ENCODE measurements at regions not wholly inside any gene's neighbourhood (a gene's known extent, or its start where the extent isn't known, plus 50 kb on each side); places are given as distances from the start of the nearest gene placed in this dataset.
"Not testable (repeated sequence)": the region's sequence is repeated elsewhere in the genome, so short reads cannot be mapped to it uniquely, and the experiment has no call there.

DNA sequence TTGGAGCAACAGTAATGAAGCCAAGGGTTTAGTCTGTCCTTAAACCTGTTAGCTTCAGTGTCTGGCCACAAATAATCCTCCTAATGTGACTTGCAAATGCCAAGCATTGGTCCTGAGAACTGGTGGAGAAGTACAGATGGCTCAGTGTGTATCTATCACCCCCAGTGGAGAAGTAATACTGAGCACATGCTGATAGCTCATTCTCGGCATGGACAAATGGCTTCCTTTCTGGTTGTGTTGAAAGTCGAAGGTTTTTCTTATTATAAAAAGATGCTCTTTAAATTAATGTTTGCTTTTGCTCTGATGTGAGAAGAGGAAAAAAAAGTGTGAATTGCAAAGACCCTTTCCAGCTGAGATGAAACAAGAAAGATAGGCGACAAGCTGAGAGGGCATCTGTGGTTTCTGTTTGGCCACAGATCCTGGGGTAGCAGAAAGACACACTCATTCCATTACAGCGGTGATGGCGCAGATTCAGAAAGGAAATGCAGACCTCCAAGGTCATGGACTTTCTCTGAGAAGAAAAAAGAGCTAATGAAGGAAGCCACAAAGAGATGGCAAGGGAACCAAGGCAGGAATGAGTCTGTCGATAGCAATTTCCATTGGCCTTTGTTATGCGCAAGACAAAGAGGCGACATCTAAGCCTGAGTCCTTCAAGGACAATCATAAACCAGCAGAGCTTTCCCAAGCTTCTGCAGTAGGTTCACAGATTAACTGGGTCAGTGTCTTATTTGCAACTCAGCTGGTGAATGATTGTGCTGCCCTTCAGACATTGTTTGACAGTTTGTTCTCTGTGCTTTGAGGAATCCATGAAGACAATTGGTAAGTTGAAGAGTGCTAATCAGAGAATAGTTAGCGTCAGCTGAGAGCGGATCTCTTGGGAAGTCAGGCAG, 155.5 kb upstream of the RGS6 start:
- H3K4me3 ChIP-seq (ENCODE audit: low read length), result no peak overlapping the region
- H3K9ac ChIP-seq (ENCODE audit: low read length), result no peak overlapping the region
- peaks cover 8% of the 10 kb centered on the region for H3K27me3 ChIP-seq (replicated peaks; ENCODE audit: control insufficient read depth, insufficient read depth, low read length)
- DNase-seq (ENCODE audit: low read depth), result no peak
- H3K36me3 ChIP-seq (ENCODE audit: control insufficient read depth, insufficient read depth, low read length, severe bottlenecking), result no peaks in the 10 kb centered on the region
- peaks cover 20% of the 10 kb centered on the region for H3K9me3 ChIP-seq (ENCODE audit: control insufficient read depth, low read length)
- no peaks in the 10 kb centered on the region for H3K4me1 ChIP-seq (ENCODE audit: control insufficient read depth, insufficient read depth, low read length)

DNA sequence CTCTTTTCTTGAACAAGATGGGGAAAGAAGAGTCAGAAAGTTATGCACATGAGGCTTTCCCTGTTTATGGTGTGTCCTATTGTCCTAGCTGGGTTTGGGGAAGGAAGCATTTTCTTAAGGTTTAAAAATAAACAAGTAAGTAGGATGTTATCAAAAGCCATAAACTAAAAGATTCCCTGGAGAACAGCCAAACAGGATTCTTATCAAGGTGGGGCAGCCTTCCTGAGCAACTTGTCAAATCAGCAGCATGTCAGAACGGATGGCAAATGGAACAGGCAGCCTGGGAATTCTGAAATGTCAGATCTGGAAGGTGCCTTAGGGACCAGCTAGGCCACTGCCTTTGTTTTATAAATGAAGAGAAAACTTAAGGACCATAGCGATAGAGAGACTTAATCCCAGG, 152.2 kb upstream of the RGS6 start:
- no peaks in the 10 kb centered on the region for H3K36me3 ChIP-seq (ENCODE audit: control insufficient read depth, insufficient read depth, low read length, severe bottlenecking)
- peaks cover 4% of the 10 kb centered on the region for H3K9me3 ChIP-seq (ENCODE audit: control insufficient read depth, low read length)
- no peaks in the 10 kb centered on the region for H3K4me1 ChIP-seq (ENCODE audit: control insufficient read depth, insufficient read depth, low read length)
- no peak for DNase-seq (ENCODE audit: low read depth)
- no peak overlapping the region for H3K4me3 ChIP-seq (ENCODE audit: low read length)
- H3K27me3 ChIP-seq (replicated peaks; ENCODE audit: control insufficient read depth, insufficient read depth, low read length), result peaks cover 8% of the 10 kb centered on the region
- no peak overlapping the region for H3K9ac ChIP-seq (ENCODE audit: low read length)

DNA sequence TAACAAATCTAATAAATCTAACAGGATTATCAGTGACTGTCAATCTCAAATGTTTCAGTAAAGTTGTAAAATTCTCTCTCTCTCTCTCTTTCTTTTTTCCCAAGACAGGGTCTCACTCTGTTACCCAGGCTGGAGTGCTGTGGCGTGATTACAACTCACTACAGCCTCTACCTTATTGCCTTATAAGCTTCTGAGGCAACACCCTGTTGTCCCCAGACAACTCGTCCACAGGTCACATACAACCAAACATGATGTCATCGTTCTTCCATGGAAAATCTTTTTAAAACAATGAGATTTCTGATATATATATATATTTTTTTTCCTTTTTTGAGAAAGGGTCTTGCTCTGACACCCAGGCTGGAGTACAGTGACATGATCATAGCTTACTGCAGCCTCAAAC, 151.4 kb upstream of the RGS6 start:
- Histone ChIP-seq H3K4me3 (ENCODE audit: low read length) (no peak overlapping the region), H3K4me1 (ENCODE audit: control insufficient read depth, insufficient read depth, low read length) (no peaks in the 10 kb centered on the region), H3K27me3 (replicated peaks; ENCODE audit: control insufficient read depth, insufficient read depth, low read length) (peaks cover 8% of the 10 kb centered on the region), H3K36me3 (ENCODE audit: control insufficient read depth, insufficient read depth, low read length, severe bottlenecking) (no peaks in the 10 kb centered on the region), H3K9ac (ENCODE audit: low read length) (no peak overlapping the region), H3K9me3 (ENCODE audit: control insufficient read depth, low read length) (peaks cover 4% of the 10 kb centered on the region)
- DNase-seq (ENCODE audit: low read depth), result no peak

DNA sequence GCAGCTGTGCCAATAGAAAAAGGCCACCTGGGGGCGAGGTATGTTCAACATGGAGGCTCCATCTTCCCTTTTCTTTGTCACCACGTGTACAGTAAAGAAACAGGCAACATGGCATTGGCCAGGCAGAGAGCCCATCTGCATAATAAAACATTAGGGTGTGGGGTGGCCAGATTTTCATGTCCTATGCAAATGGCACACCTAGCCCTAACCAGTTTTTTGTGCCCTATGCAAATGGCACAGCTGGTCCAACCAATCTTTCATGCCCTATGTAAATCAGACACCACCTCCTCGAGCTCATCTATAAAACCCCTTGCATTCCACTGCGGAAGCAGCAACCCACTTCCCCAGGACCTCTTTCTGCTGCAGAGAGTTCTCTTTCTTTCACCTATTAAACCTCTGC, 149.1 kb upstream of the RGS6 start:
- Histone ChIP-seq H3K9ac (ENCODE audit: low read length) (no peak overlapping the region), H3K9me3 (ENCODE audit: control insufficient read depth, low read length) (no peaks in the 10 kb centered on the region), H3K27me3 (replicated peaks; ENCODE audit: control insufficient read depth, insufficient read depth, low read length) (no peaks in the 10 kb centered on the region), H3K4me3 (ENCODE audit: low read length) (no peak overlapping the region), H3K4me1 (ENCODE audit: control insufficient read depth, insufficient read depth, low read length) (no peaks in the 10 kb centered on the region), H3K36me3 (ENCODE audit: control insufficient read depth, insufficient read depth, low read length, severe bottlenecking) (no peaks in the 10 kb centered on the region)
- DNase-seq (ENCODE audit: low read depth), result no peak

DNA sequence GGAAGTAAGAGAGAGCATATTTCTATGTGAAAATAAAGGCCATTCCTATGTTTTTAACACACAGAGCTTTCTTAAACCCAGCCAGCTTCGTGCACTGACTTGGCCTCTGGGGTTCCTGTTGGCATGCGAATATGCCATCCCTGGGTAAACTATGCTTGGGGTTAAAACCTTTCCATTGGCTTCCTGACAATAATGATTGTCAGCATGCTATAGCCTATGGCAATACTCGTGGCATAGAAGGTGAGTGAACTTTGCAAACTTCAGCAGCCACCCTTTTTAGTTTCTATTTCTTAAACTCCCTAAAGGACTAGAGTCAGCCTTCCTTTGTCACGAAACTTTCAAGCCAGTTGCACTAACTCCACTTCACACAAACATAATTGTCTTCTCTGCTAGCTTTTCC, 148.4 kb upstream of the RGS6 start:
- Histone ChIP-seq H3K9ac (ENCODE audit: low read length) (no peak overlapping the region), H3K4me3 (ENCODE audit: low read length) (no peak overlapping the region), H3K36me3 (ENCODE audit: control insufficient read depth, insufficient read depth, low read length, severe bottlenecking) (no peaks in the 10 kb centered on the region), H3K9me3 (ENCODE audit: control insufficient read depth, low read length) (no peaks in the 10 kb centered on the region), H3K27me3 (replicated peaks; ENCODE audit: control insufficient read depth, insufficient read depth, low read length) (no peaks in the 10 kb centered on the region), H3K4me1 (ENCODE audit: control insufficient read depth, insufficient read depth, low read length) (no peaks in the 10 kb centered on the region)
- DNase-seq (ENCODE audit: low read depth), result peak; percentile 50

DNA sequence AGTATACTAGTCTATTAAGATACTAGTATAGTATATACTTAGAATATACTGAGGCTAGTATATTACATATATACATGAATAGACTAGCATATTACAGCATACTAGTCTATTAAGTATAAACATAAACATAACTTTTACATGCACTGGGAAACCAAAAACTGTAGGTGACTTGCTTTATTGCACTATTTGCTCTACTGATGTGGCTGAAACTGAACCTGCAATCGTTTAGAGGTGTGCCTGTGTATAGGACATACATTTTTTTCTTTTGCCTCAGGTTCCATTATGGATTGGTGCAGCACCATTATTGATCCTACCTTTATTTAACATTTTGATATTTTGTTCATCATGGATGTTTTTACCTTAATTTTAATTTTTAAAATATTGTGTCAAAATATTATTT, 143.2 kb upstream of the RGS6 start:
- Histone ChIP-seq H3K4me1 (ENCODE audit: control insufficient read depth, insufficient read depth, low read length) (no peaks in the 10 kb centered on the region), H3K27me3 (replicated peaks; ENCODE audit: control insufficient read depth, insufficient read depth, low read length) (no peaks in the 10 kb centered on the region), H3K4me3 (ENCODE audit: low read length) (no peak overlapping the region), H3K36me3 (ENCODE audit: control insufficient read depth, insufficient read depth, low read length, severe bottlenecking) (no peaks in the 10 kb centered on the region), H3K9me3 (ENCODE audit: control insufficient read depth, low read length) (peaks cover 7% of the 10 kb centered on the region), H3K9ac (ENCODE audit: low read length) (no peak overlapping the region)
- no peak for DNase-seq (ENCODE audit: low read depth)

DNA sequence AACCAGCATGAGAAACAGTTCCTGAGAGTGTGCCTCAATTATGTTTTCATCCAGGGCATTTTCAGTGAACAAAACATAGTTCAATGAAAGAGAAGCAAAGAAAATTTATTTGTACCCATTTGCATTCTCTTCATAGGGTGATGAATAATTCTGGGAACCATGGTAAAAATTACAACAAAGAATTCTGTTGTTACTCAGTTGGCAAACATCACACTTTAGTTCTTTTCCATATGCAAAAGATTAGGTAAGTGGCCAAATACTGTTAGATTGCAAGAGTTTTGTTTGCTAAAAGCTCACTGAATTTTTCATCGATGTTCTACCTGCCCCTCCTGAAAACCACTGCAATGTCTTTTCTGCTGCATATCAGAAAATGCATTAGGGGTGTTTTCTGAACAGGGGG, 132.4 kb upstream of the RGS6 start:
- Histone ChIP-seq H3K27me3 (replicated peaks; ENCODE audit: control insufficient read depth, insufficient read depth, low read length) (no peaks in the 10 kb centered on the region), H3K4me3 (ENCODE audit: low read length) (no peak overlapping the region), H3K4me1 (ENCODE audit: control insufficient read depth, insufficient read depth, low read length) (no peaks in the 10 kb centered on the region), H3K9me3 (ENCODE audit: control insufficient read depth, low read length) (no peaks in the 10 kb centered on the region), H3K36me3 (ENCODE audit: control insufficient read depth, insufficient read depth, low read length, severe bottlenecking) (no peaks in the 10 kb centered on the region), H3K9ac (ENCODE audit: low read length) (no peak overlapping the region)
- DNase-seq (ENCODE audit: low read depth), result peak; percentile 40

DNA sequence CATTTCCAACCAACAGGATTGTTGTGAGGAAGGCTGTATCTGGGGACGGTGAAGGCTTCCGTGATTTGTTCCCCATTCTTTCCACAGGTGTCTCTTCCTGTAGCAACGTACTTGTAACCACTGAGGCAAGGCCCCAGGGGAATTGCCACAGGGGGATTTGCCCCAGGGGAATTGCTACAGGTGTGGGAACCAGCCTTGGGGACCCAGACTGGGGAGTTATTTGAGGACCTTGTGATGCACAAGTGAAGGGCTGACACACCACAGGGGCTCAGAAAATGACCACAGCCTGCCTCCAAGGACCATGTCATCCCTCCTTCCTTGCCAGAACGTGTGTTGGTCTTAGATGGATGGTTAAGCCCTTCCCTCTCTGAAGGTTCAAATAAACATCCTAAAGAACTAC, 131.4 kb upstream of the RGS6 start:
- no peak overlapping the region for H3K4me3 ChIP-seq (ENCODE audit: low read length)
- H3K4me1 ChIP-seq (ENCODE audit: control insufficient read depth, insufficient read depth, low read length), result no peaks in the 10 kb centered on the region
- H3K36me3 ChIP-seq (ENCODE audit: control insufficient read depth, insufficient read depth, low read length, severe bottlenecking), result no peaks in the 10 kb centered on the region
- H3K9me3 ChIP-seq (ENCODE audit: control insufficient read depth, low read length), result no peaks in the 10 kb centered on the region
- no peaks in the 10 kb centered on the region for H3K27me3 ChIP-seq (replicated peaks; ENCODE audit: control insufficient read depth, insufficient read depth, low read length)
- H3K9ac ChIP-seq (ENCODE audit: low read length), result no peak overlapping the region
- no peak for DNase-seq (ENCODE audit: low read depth)

DNA sequence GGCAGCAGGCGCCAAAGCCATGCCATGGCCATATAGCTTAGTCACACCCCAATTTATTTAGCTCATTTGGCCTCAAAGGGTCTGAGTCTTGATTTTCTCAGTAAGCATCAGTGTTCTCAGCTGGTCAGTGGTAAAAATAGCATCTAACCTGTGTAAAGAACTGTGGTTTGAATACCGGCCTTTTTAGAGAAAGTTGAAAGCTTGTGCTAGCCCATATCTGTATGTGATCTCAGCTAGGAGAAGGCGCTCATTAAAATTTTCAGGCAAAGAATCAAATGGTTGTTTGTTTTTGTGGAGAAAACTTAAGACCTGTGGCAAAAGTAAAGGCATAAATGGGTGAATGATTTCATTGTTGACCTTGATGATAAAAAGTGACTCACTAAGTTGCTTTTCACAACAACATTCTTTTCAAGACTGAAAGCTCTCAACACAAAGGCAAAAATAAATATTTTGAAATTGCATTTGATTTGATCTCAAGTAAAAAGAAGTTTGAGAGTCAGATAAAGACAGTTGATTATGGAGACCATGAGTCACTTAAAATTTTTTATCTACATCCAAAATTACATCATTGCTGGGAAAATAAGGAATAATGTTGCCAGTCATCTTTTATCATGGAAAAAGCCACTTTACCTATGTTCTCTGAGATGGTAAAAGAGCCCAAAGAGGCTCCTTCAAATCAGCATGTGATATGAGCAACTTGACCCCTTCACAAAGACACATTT, 128.5 kb upstream of the RGS6 start:
- H3K4me3 ChIP-seq (ENCODE audit: low read length), result no peak overlapping the region
- DNase-seq (ENCODE audit: low read depth), result peak; percentile 77
- H3K9me3 ChIP-seq (ENCODE audit: control insufficient read depth, low read length), result no peaks in the 10 kb centered on the region
- H3K27me3 ChIP-seq (replicated peaks; ENCODE audit: control insufficient read depth, insufficient read depth, low read length), result no peaks in the 10 kb centered on the region
- no peaks in the 10 kb centered on the region for H3K4me1 ChIP-seq (ENCODE audit: control insufficient read depth, insufficient read depth, low read length)
- H3K36me3 ChIP-seq (ENCODE audit: control insufficient read depth, insufficient read depth, low read length, severe bottlenecking), result no peaks in the 10 kb centered on the region
- H3K9ac ChIP-seq (ENCODE audit: low read length), result no peak overlapping the region

DNA sequence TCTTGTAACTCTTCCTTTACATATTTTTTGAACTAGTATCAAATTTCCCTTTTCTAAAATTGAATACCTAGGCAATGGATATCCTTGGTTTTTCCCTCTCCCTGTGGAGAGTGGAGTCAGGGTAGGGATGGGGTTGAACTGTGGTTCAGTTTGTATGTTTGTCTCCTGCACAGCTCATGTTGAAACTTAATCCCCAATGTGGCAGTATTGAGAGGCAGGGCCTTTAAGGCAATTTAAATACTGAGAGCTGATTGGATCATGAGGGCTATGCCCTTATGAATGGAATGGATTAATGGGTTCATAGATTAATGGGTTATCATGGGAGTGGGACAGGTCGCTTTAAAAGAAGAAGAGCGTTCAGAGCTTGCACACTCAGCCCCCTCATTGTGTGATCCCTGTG, 127.2 kb upstream of the RGS6 start:
- DNase-seq (ENCODE audit: low read depth), result no peak
- Histone ChIP-seq H3K4me1 (ENCODE audit: control insufficient read depth, insufficient read depth, low read length) (no peaks in the 10 kb centered on the region), H3K9ac (ENCODE audit: low read length) (no peak overlapping the region), H3K4me3 (ENCODE audit: low read length) (no peak overlapping the region), H3K36me3 (ENCODE audit: control insufficient read depth, insufficient read depth, low read length, severe bottlenecking) (no peaks in the 10 kb centered on the region), H3K27me3 (replicated peaks; ENCODE audit: control insufficient read depth, insufficient read depth, low read length) (no peaks in the 10 kb centered on the region), H3K9me3 (ENCODE audit: control insufficient read depth, low read length) (no peaks in the 10 kb centered on the region)

DNA sequence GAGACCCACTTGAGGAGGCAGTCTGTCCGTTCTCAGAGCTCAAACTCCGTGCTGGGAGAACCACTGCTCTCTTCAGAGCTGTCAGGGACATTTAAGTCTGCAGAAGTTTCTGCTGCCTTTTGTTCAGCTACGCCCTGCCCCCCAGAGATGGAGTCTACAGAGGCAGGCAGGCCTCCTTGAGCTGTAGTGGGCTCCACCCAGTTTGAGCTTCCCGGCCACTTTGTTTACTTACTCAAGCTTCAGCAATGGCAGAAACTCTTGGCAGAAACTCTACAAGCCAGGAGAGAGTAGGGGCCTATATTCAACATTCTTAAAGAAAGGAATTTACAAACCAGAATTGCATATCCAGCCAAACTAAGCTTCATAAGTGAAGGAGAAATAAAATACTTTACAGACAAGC, 125.2 kb upstream of the RGS6 start:
- DNase-seq (ENCODE audit: low read depth), result peak; percentile 69
- H3K9ac ChIP-seq (ENCODE audit: low read length); H3K4me3 ChIP-seq (ENCODE audit: low read length); H3K27me3 ChIP-seq (replicated peaks; ENCODE audit: control insufficient read depth, insufficient read depth, low read length); H3K4me1 ChIP-seq (ENCODE audit: control insufficient read depth, insufficient read depth, low read length); H3K9me3 ChIP-seq (ENCODE audit: control insufficient read depth, low read length); H3K36me3 ChIP-seq (ENCODE audit: control insufficient read depth, insufficient read depth, low read length, severe bottlenecking): not testable (repeated sequence)
